B cell (primary cell): ENCODE measurements at regions not wholly inside any gene's neighbourhood (a gene's known extent, or its start where the extent isn't known, plus 50 kb on each side); places are given as distances from the start of the nearest gene placed in this dataset.

ENCODE experiments used
- ATAC-seq: fragments of 200-7000 bp; cut with Tn5 transposase; one replicate; pipeline ENCODE4 v1.10.0; 2021; ENCODE audit warnings: low read depth, mild to moderate bottlenecking, moderate number of reproducible peaks, moderate library complexity
- CTCF ChIA-PET: fragments of 350-600 bp; sonication (Branson Sonifier 250); formaldehyde crosslinking; loops from one replicate; lab custom pipeline; 2021; ENCODE audit warnings: antibody characterized with exemption, inconsistent platforms; lab: Charles Lee
- POLR2A ChIA-PET: fragments of 350-600 bp; sonication (Branson Sonifier 250); formaldehyde crosslinking; loops from one replicate; lab custom pipeline; 2021; ENCODE audit warnings: antibody characterized with exemption; lab: Charles Lee
- DNase-seq: peaks from one replicate; pipeline ENCODE4 v3.0.0; 2013
- H2AFZ ChIP-seq: 2 replicates; pipeline ENCODE4 v1.6.1; 2012; ENCODE audit warnings: mild to moderate bottlenecking, low read depth, low read length; ENCODE audit not compliant: insufficient read depth, poor library complexity, severe bottlenecking
- H3K27ac ChIP-seq, 2 donors: 1 replicate in 1 of 2; 2 replicates in 1 of 2; pipeline ENCODE4 v1.5.1; 2012 to 2013; ENCODE audit warnings: low read length in 2 of 2, mild to moderate bottlenecking in 2 of 2, moderate library complexity in 1 of 2
- H3K27me3 ChIP-seq, 4 experiments: fragments of 200-600 bp in 1 of 4; sonication (generic) in 1 of 4; replicated peaks in 1 of 4; 1 replicate in 2 of 4; 2 replicates in 2 of 4; pipeline versions ENCODE4 v1.6.1 to v1.7.0; 2013 to 2016; ENCODE audit warnings: low read length in 3 of 4, mild to moderate bottlenecking in 2 of 4, mixed read lengths in 1 of 4, moderate library complexity in 1 of 4; ENCODE audit not compliant: insufficient read depth in 4 of 4, control insufficient read depth in 3 of 4; ENCODE audit errors: control extremely low read depth in 1 of 4
- H3K36me3 ChIP-seq, 2 experiments: replicated peaks in 1 of 2; 1 replicate in 1 of 2; 2 replicates in 1 of 2; pipeline versions ENCODE4 v1.6.1 to v1.7.1; 2013; ENCODE audit warnings: low read length in 1 of 2; ENCODE audit not compliant: insufficient read depth in 2 of 2, control insufficient read depth in 1 of 2; ENCODE audit errors: control extremely low read depth in 1 of 2, extremely low read depth in 1 of 2
- H3K4me1 ChIP-seq, 2 donors: fragments of 200-600 bp in 1 of 2; sonication (generic) in 1 of 2; 1 replicate in 1 of 2; 2 replicates in 1 of 2; pipeline versions ENCODE4 v1.5.1 to v1.6.1; 2013 to 2017; ENCODE audit warnings: low read length in 2 of 2; ENCODE audit not compliant: control insufficient read depth in 2 of 2, insufficient read depth in 2 of 2
- H3K4me2 ChIP-seq: replicated peaks from 2 replicates; pipeline ENCODE3; 2012; ENCODE audit warnings: mild to moderate bottlenecking, low read depth, low read length; ENCODE audit not compliant: poor library complexity, severe bottlenecking
- H3K4me3 ChIP-seq, 5 experiments: fragments of 200-600 bp in 1 of 5; sonication (generic) in 1 of 5; 1 replicate in 3 of 5; 2 replicates in 2 of 5; pipeline versions ENCODE4 v1.5.1 to v1.7.0; 2011 to 2016; ENCODE audit warnings: low read length in 4 of 5, mild to moderate bottlenecking in 4 of 5, low read depth in 2 of 5, control low read depth in 1 of 5, moderate library complexity in 1 of 5; ENCODE audit not compliant: insufficient read depth in 1 of 5; ENCODE audit errors: control extremely low read depth in 1 of 5, extremely low read depth in 1 of 5
- H3K79me2 ChIP-seq: fragments of 200-600 bp; sonication (generic); one replicate; pipeline ENCODE4 v1.6.0; 2016; ENCODE audit warnings: low read length; ENCODE audit not compliant: control insufficient read depth, insufficient read depth
- H3K9ac ChIP-seq: fragments of 200-600 bp; sonication (generic); 2 replicates; pipeline ENCODE4 v1.6.1; 2017; ENCODE audit warnings: mild to moderate bottlenecking, low read length, moderate library complexity
- H3K9me3 ChIP-seq, 3 donors: one replicate each; pipeline versions ENCODE4 v1.6.1 to v1.7.1; 2013; ENCODE audit warnings: low read length in 2 of 3; ENCODE audit not compliant: control insufficient read depth in 2 of 3, insufficient read depth in 1 of 3; ENCODE audit errors: control extremely low read depth in 1 of 3
- H4K20me1 ChIP-seq: 2 replicates; pipeline ENCODE4 v1.6.0; 2012; ENCODE audit warnings: mild to moderate bottlenecking, low read length; ENCODE audit not compliant: insufficient read depth, control insufficient read depth, poor library complexity, severe bottlenecking
- H3K27ac Mint-ChIP-seq: one replicate; pipeline ENCODE4 v1.8.0; 2021; ENCODE audit warnings: mixed read lengths
- H3K27me3 Mint-ChIP-seq: one replicate; pipeline ENCODE4 v1.8.0; 2021; ENCODE audit warnings: mixed read lengths
- H3K4me1 Mint-ChIP-seq: one replicate; pipeline ENCODE4 v1.8.0; 2021; ENCODE audit warnings: mixed read lengths
- H3K4me3 Mint-ChIP-seq: one replicate; pipeline ENCODE4 v1.8.0; 2021; ENCODE audit warnings: mixed read lengths
- H3K9me3 Mint-ChIP-seq: one replicate; pipeline ENCODE4 v1.8.0; 2022; ENCODE audit warnings: mixed read lengths; ENCODE audit not compliant: insufficient read depth
- EZH2 ChIP-seq: IDR thresholded peaks from 2 replicates; pipeline ENCODE4 v1.6.1; 2012; ENCODE audit warnings: borderline replicate concordance, low read depth, mild to moderate bottlenecking, moderate library complexity, low read length; ENCODE audit not compliant: insufficient read depth, poor library complexity, severe bottlenecking
- WGBS: methylation state at CpG from one replicate; pipeline ENCODE4 v1.1.5; 2013; ENCODE audit warnings: missing lambda C conversion rate; ENCODE audit not compliant: insufficient coverage; 5-methylcytosine and 5-hydroxymethylcytosine counted together
- intact Hi-C: fragments of 100-400 bp; cut with micrococcal nuclease; formaldehyde crosslinking; loops from one replicate; pipeline ENCODE4 v1.10.0; 2022
- TF ChIP-seq, protein P1 (sequence below): fragments of 200-600 bp; IDR thresholded peaks from one replicate; pipeline ENCODE4 v1.8.0; 2022; ENCODE audit warnings: antibody characterized with exemption, mild to moderate bottlenecking

DNA sequence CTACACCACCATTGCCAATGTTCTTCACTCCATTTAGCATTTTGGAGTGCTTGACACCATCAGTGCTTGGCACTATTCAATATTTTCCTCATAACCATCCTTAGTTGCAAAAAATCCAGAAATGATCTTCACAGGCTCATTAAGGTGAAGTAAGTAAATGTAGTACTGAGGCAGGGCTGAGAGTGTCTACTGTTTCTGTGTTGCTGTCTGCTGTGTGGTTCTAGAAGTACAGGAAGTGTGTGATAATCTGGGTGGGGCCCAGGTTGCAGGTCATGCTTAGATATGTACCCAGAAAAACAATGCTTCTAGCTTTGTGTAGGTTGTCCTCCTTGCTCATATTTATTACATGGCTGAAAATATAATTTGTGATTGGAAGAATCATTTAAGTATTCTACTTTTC lies 411.8 kb upstream of the CCDC179 start:
- no peaks in the 10 kb centered on the region for H3K27me3 ChIP-seq
- H3K4me1 ChIP-seq = no peaks in the 10 kb centered on the region
- Mint-ChIP-seq H3K27me3 (no peaks in the 10 kb centered on the region), H3K4me3 (no peak overlapping the region), H3K27ac (no peak overlapping the region), H3K9me3 (no peaks in the 10 kb centered on the region), H3K4me1 (no peaks in the 10 kb centered on the region)
- ATAC-seq (no peak), DNase-seq (no peak)
- no peak overlapping the region for H3K4me3 ChIP-seq
- H3K9ac ChIP-seq = no peak overlapping the region
- H4K20me1 ChIP-seq = no peaks in the 10 kb centered on the region
- no peaks in the 10 kb centered on the region for H3K79me2 ChIP-seq
- ChIA-PET POLR2A (no interaction called here), CTCF (no interaction called here)
- no peaks in the 10 kb centered on the region for H3K36me3 ChIP-seq
- no peak for TF ChIP-seq EZH2
- TF ChIP-seq, protein P1, sequence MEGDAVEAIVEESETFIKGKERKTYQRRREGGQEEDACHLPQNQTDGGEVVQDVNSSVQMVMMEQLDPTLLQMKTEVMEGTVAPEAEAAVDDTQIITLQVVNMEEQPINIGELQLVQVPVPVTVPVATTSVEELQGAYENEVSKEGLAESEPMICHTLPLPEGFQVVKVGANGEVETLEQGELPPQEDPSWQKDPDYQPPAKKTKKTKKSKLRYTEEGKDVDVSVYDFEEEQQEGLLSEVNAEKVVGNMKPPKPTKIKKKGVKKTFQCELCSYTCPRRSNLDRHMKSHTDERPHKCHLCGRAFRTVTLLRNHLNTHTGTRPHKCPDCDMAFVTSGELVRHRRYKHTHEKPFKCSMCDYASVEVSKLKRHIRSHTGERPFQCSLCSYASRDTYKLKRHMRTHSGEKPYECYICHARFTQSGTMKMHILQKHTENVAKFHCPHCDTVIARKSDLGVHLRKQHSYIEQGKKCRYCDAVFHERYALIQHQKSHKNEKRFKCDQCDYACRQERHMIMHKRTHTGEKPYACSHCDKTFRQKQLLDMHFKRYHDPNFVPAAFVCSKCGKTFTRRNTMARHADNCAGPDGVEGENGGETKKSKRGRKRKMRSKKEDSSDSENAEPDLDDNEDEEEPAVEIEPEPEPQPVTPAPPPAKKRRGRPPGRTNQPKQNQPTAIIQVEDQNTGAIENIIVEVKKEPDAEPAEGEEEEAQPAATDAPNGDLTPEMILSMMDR = no peak
- no peak overlapping the region for H3K4me2 ChIP-seq
- H3K27ac ChIP-seq = no peak overlapping the region
- H3K9me3 ChIP-seq = no peaks in the 10 kb centered on the region
- intact Hi-C loops = no loop called here
- no peak overlapping the region for H2AFZ ChIP-seq

DNA sequence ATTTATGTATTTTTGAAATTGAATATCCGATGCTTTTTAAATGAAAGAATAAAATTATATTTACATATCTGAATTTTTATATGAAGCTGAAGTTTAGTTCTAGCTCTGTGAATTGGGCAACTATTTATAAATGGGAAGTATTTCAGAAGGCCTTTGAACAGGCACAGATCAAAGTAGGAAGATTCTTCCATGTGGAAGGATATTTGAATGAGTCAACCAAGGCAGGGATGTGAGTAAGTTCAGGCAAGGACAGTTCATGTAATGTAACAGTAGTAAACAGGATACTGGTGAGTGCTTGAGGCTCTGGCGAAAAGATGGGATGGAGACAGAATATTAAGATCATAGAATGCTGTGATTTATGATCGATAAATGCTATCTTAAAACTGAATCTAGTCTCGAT lies 417.8 kb upstream of the CCDC179 start:
- H2AFZ ChIP-seq = no peak overlapping the region
- TF ChIP-seq, protein P1 = no peak
- no peak for TF ChIP-seq EZH2
- H3K79me2 ChIP-seq = no peaks in the 10 kb centered on the region
- H3K4me1 ChIP-seq = no peaks in the 10 kb centered on the region
- peaks cover 4% of the 10 kb centered on the region for H3K9me3 Mint-ChIP-seq
- no peak overlapping the region for H3K27ac Mint-ChIP-seq
- H3K27me3 ChIP-seq = no peaks in the 10 kb centered on the region
- no peaks in the 10 kb centered on the region for H3K27me3 Mint-ChIP-seq
- no peak overlapping the region for H3K27ac ChIP-seq
- H3K4me2 ChIP-seq = no peak overlapping the region
- no peaks in the 10 kb centered on the region for H3K36me3 ChIP-seq
- ChIA-PET CTCF (no interaction called here), POLR2A (no interaction called here)
- intact Hi-C loops = no loop called here
- ATAC-seq = no peak
- no peak overlapping the region for H3K9ac ChIP-seq
- 100% methylated on average over 1 of the region's 4 CpGs for WGBS
- H4K20me1 ChIP-seq = no peaks in the 10 kb centered on the region
- H3K4me1 Mint-ChIP-seq = no peaks in the 10 kb centered on the region
- H3K9me3 ChIP-seq = peaks cover 0 to 2% (median 0%) of the 10 kb centered on the region in 3 donors
- H3K4me3 Mint-ChIP-seq = no peak overlapping the region
- no peak for DNase-seq
- H3K4me3 ChIP-seq = no peak overlapping the region
